GM11168 (cell line): ENCODE measurements at regions not wholly inside any gene's neighbourhood (a gene's known extent, or its start where the extent isn't known, plus 50 kb on each side); places are given as distances from the start of the nearest gene placed in this dataset.

Source experiments
- in situ Hi-C: fragments of 300-500 bp; cut with MboI; formaldehyde crosslinking; loops from one replicate; pipeline ENCODE4 v1.12.0; 2022; ENCODE audit warnings: low sequenced_read_pairs; ENCODE audit not compliant: unreplicated experiment

DNA sequence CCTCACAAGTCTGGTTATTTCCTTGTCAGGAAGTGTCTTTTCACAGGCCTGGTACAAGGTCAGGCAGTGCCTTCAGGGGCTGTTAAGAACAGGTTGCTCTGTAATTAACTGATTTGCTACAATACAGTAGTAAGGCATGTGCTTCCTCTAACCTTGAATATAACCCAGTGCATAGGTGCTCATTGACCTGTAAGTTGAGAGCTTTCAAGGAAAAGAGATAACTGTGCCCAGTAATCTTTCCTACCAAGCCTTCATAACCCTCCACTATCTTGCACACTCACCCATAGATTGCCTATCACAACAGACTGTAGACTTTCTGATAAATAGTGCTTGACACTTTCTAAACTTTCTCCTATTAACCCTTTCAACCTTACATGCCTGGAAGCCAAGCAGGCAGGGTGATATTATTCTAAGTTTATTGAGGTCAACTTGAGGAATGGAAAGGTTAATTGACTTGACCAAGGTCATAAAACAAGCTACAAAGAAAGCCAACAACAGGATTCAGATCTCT is 148.1 kb downstream of the PPARGC1A start:
- in situ Hi-C loops: no loop called here

DNA sequence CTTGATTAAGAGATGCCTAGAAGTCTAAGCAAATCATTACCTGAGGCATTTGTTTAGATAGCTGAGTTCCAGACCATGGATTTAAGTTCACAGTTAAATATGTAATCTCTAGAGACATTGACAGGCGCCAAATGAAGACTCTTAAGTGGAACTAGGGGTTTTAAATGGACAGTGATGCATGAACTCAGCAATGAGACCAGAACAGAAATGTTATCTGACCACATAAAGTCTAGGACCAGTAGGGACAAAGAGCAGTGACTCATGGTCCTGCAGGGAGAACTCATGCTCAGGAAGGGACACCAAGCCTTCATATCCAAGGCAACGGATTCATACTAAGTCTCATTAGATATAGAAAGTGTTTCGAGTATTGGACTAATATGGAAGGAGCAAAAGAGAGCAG is 152.3 kb downstream of the PPARGC1A start:
- in situ Hi-C loops: no loop called here

DNA sequence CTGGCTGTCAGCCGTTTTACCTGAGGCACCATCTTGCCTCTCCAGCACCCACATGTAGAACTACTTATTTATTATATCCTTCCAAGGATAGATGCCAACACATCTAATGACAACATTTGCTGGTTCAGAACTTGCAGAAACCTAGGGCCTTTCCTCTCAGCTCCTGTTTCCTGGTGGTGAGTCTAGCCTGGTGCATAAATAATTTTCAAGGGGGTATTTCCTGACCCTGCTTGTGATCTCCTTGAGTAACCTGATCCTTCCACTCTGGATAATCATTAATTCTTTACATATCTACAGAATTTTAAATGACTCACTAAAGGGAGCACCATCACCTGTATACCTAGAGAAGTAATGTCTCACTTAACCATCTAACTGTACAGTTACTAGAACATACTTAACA is 153.4 kb downstream of the PPARGC1A start:
- in situ Hi-C loops: no loop called here

DNA sequence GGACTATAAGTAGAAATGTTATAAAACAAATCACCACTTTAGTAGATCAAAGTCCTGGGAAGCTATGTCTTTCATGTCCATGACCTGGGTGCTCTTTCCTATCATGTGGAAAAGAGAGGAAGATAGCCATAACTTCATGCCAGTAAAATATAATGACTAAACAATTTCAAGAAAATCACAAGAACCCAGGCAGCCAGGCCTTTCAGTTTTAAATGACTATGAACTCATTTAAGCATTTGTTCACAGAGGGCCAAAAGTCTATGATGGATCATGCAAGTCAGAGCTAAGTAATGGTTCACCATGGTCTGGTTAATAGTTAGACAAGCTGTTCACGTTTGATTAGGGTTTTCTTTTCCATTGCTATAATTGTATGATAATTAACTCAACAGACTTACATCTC is 155.8 kb downstream of the PPARGC1A start:
- in situ Hi-C loops: no loop called here

DNA sequence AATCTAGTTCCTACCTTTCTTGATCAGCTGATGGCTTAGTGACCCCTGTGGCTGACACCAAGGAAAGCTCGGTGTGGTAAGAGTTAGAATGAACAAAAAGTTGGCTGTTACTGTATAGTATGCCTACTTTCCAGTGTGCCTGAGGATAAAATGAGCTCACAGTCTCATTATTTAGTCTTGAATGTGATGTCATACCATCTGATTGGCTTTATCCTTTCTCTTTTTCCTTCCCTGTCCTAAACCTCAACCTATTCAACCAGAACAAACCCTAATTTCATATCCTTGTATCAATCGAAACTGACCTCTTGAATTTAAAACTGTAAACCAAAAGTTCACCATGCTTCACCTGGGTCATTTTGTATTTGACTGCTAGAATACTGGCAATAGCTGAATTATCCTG is 156.4 kb downstream of the PPARGC1A start:
- in situ Hi-C loops: no loop called here

DNA sequence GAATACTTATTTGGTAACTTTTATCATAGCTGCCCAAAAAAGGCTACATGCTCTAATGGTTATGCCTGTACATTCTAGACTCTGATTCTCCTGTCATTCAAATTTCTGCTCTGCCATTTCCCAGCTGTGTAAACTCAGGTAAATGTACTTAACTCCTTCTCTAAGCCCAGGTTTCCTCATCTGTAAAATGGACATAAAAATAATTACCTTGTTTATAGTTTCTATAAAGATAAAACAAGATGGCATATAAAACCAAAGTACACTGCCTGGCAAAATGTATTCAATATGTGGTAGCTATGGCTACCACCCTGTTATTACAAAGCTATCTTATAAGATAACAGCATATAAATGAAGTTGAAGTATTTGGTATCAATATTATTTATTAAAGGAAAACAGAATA is 158.8 kb downstream of the PPARGC1A start:
- in situ Hi-C loops: no loop called here

DNA sequence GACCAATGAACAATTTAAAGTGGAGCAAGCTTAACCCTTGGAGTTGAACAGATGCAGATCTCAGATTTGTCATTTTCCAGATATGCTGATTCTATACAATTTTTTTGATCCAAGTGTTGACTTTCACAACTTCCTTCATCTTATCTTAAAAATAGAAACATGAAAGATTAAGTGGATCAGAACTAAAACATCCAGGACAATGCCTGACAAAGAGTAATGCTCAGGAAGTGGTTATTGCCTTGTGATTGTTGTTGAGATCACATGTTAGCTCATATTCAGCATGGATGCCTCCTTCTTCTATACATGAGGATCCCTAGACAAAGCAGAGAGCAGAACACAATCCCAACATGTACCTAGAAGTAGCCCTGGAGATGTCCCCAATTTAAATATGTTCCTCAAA is 160.9 kb downstream of the PPARGC1A start:
- in situ Hi-C loops: no loop called here

DNA sequence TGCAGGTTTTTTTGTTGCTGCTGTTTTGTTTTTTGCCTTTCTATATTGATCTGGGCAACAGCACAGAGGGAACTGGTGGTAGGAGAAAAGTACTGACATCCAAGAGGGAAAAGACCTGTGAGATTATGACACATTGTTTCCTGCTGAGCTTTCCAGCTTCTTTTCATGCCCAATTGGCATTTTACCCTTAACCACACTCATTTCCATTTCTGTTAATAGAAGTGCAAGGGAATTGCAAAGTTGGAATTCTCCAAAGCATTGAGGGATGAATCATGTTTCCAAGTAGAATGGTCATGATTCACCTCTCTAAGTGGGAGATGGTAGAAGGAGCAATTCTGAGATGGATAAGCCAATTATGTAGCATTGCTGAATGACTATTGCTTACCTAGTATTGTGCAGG is 161.5 kb downstream of the PPARGC1A start:
- in situ Hi-C loops: no loop called here

DNA sequence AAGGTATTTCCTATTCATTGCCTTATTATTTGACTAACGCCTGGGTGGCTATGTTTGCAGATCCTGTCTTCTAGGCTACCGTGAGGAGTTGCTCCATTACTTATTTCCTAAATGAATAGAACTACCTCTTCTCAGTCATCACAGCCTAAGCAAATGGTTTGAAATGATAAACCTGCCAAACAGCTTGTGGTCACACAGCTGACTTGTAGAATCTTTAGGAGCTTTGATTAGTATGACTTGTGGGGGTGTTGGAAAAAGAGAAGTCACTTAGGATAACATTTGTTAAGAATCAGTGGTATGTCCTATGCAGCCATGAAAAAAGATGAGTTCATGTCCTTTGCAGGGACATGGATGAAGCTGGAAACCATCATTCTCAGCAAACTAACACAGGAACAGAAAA is 169.3 kb downstream of the PPARGC1A start:
- in situ Hi-C loops: no loop called here

DNA sequence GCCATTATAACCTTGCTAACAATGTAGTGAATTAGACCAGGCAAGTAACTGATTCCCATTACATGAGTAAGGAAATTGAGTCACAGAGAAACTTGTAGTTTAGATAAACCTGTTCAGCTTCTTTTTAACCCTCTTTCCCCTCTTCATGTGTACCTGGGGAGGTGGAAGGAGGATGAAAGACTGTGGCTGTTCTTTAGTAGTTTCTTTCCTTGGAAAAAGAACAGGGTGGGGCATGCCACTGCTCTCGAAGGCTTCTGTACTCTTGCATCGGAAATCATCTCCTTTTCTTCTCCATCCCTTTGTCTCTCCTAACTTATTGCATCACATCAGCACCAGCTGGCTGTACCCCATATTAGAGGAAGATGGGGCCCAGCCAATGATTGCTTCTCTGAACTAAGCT is 171.4 kb downstream of the PPARGC1A start:
- in situ Hi-C loops: no loop called here

DNA sequence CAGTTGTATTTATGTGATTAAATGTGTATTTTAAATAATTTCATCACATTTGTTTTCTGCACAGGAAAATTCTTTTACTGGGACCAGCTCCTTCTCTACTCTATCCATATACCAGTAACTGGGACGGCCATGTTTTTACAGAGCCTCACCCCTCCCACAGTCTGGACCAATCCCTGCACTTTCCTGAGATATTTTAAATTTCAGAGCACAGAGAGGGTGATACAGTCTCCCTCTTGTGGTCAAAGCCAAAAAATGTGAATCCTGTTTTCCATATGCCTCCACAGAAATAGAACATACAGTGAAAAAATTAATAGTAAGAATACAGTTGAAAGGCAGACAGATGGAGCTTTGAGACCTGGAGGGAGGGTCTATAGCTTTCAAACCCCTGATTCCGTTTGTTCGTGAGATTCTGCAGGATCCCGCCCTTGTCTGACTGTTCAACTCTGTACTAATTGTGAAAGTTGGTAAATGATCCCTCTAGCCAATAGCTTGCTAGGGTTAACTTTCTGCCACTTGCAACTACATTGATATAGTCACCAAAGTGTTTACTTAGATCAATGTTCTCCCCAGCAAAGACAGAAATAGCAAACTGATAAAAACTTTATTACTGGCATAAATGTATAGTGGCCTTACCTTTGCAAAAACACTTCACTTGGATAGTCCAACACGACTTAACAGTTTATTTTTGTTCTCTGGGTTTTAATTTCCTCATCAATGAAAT is 172.2 kb downstream of the PPARGC1A start:
- in situ Hi-C loops: no loop called here

DNA sequence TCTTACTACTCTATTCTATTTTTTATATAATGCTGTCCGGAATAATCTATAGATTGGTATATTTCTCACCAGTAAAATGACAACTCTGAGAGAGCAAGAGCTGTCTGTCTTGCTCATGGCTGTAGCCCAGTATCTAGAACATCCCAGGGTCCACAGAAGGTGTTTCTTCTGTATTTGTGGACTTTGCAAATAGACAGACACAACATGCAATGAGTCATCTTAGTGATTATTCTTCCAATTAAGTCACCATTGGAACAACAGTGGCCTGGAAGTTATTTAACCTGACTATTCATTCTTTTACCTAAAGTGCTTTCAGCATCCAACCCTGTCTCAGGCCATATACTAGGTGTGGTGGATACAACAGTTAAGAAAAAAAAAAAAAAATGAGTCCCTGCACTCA is 179.5 kb downstream of the PPARGC1A start:
- in situ Hi-C loops: no loop called here

DNA sequence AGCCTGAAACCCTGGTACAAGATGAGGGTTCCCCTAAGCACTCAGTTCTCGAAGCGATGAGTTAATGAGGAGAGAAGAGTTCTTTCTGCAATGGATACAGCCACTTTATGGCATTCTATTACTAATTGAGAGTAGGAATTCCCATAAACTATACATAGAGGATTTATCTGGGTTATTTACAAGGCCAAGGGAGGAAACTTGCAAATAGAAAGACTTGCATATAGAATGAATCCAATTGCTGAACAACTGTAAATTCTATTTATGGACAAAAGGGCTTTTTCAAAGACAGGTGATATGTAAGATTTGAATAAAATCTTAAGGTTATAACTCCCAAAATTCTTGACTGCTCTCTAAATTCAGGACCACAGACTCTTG is 182.2 kb downstream of the PPARGC1A start:
- in situ Hi-C loops: no loop called here

DNA sequence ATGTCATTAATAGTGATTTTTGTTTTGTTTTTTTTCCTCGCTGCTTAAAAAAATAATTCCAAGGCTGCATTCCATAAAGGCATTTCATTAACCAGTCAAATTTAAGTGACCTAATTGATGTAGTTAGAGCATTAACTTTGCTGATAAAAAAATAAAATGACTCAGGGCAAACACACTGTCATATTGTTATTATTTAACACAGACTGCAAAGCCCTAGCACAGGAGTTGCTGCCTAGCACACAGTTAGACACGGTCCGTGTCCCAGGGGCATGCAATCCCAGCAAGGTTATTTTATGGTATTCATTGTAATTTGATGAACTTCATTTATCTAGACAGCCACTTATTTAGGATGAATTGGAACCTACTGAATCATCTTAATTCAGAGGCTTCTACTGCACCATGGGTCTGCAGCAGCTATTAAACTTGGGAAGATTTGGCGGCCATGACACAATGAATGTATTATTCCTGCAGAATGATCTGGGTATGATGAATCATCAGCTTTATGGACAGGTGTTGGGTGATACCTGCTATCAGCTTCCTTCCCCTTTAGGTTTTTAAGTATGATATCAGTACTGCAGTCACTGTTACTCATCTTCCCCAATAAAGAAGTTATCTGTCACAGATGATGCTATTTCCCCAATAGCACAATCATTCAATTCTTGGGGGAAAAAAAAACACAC is 182.7 kb downstream of the PPARGC1A start:
- in situ Hi-C loops: no loop called here

DNA sequence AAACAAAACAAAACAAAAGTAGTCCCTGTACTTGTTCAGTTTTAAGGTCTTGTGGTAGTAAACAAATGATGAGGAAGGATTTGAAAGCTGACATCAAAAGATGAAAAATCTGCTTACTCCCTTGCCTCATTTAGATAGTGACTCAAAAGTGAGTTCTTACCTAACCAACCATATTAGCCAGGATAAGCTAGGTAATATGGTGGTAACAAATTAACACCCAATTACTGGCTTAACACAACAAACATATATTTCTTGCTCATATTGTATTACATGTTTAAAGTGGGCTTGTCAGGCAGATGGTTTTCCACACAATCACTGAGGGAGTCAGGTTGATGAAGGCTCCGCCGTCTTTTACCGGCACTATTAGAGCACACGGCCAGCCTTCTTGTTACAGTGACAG is 189.7 kb downstream of the PPARGC1A start:
- in situ Hi-C loops: no loop called here

DNA sequence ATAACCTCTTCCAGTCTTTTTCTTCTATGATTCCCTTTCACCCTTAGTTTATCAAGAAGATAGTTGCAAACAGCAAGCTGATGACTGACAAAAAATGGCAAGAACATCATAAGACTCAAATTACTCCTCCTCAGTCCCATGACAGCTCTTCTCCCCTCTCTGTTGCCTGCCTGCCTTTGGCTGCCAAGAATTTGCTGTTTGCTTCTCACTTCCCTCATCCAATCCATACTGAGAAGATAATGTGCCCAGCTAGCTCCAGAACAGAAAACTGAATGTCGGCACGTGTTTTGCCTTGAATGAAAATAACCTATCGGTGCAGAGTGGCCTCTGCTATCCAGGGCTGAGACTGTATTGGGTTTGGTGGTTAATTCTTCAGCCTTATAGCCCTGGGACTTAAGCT is 192.1 kb downstream of the PPARGC1A start:
- in situ Hi-C loops: no loop called here

DNA sequence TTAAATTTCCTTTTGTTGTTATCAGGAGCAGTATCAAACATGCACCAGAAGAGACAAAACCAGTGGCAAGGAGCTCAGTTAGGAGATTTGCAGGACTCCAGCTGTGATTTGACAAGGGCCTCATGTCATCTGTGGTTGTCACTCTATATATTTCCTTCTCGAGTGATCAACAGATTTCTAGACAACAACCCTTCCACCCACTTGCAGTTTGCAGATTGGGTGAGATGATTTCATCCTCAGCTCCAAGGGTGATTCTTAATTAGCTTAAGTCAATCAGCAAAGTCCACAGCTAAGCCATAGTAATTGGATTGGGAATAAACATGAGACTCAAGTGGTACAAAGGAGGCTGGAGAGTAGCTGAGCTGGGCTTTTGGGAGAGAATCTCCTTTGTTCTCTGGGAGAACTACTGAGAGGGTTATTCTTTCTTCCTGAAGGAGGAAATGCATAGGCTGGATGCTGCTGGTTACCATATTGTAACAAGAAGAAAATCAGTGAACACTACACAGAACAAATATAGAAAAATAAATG is 192.8 kb downstream of the PPARGC1A start:
- in situ Hi-C loops: no loop called here

DNA sequence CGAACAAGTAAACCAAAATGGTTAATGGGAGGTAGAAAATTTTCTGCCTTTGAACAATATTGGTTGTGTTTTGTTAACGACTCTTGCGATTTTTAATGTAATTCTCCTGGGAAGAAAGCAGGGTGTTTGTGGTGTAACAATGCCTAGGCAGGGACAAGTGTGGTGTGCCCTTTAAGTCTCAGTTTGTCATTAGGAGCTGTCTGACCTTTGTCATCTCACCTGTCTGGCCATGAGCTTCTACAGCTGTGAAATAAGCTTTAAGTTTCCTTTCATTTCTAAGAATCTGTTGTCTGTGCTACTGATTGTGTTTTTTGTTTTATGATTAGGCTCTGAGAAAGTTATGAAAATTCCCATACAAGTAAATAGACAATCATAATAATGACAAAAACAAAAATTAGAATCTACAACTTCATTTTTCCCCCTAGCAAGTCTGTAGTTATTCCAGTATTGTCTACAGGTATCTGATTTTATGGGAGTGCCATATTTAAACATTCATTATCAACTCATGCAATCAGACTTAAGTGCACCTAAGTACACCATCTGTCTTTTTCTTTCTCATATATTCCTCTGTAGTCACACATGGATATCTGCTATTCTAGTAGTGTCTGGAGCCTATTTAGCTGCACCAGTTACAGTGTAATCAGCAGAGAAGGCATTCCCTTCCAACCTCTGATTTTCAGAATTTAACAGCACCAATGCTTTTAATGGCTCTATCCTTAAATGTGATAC is 203.5 kb downstream of the PPARGC1A start:
- in situ Hi-C loops: no loop called here

DNA sequence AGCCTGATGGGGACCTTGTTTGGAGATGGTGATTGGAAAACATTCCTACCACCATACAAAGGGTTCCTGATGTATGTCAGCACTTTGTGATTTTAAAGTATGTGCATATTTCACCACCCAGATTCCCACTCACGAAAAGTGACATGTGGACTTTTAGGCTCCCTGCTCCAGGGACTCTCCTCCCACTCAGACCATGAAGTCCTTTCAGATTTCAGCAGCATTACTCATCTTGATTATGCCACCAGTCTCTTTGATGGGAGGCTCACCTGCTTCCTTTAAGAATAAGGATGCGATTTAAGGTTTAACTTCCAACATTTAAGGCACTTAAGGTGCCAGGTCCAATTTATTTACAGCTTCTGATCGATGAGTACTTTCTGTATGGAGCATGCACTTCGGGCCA is 204.4 kb downstream of the PPARGC1A start:
- in situ Hi-C loops: no loop called here

DNA sequence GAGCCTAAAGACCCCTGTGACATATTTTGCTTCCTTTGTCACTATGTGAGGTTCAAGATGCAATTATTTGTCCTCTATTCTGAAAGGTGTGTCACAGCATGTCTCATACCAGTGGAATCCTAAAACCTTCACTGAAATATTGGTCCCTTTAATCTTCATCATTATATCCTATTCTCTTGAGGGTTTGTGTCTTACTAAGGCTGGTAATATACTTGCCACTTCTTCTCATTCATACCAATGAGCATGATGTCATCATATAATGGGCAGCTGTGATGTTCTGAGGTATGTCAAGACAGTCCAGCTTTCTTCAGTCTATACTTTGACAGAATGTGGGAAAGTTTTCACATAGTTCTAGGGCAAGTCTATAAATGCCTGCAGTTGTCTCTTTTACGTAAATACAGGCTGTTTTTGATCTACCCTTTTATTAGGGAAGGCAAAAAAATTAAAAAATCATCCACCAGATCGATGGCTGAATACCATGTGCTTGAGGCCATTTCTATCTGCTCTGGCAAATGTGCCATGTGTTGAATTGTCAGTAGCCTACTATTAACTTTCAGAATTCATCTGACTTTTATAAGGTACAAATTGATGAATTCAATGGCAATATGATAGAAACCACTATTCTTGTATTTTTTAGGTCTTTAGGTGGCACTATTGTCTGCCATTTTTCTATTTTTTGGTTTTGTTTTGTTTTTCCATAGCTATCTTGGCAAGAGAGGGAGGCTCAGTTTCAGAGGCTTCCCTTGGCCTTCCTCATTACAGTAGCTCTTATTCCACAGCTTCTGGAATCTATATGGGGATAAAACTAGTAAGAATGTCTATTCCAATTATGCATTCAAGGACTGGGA is 209.0 kb downstream of the PPARGC1A start:
- in situ Hi-C loops: no loop called here
